NCI-H1105 (cell line): ENCODE measurements at regions not wholly inside any gene's neighbourhood (a gene's known extent, or its start where the extent isn't known, plus 50 kb on each side); places are given as distances from the start of the nearest gene placed in this dataset.
"Not testable (repeated sequence)": the region's sequence is repeated elsewhere in the genome, so short reads cannot be mapped to it uniquely, and the experiment has no call there.

Experiments used
- DNase-seq: peaks from one replicate; lab custom pipeline; 2025; lab: John Stamatoyannopoulos, UW

GRCh38 chr6:147651-148050 is 144.6 kb upstream of the DUSP22 start:
- not testable (repeated sequence) for DNase-seq

GRCh38 chr6:148051-148984 is 144.0 kb upstream of the DUSP22 start:
- DNase-seq: not testable (repeated sequence)

GRCh38 chr6:150147-150546 is 142.1 kb upstream of the DUSP22 start:
- not testable (repeated sequence) for DNase-seq

- DNase-seq: not testable (repeated sequence)
These were observed 139.9 kb upstream of the DUSP22 start for GRCh38 chr6:152436-152835.

- DNase-seq: not testable (repeated sequence)
These were observed 139.3 kb upstream of the DUSP22 start for GRCh38 chr6:153026-153425.

- not testable (repeated sequence) for DNase-seq
These were observed 138.4 kb upstream of the DUSP22 start for GRCh38 chr6:153867-154266.

GRCh38 chr6:154321-155092 is 137.8 kb upstream of the DUSP22 start:
- not testable (repeated sequence) for DNase-seq

- no peak for DNase-seq
These were observed 136.3 kb upstream of the DUSP22 start for GRCh38 chr6:156010-156409.

GRCh38 chr6:156441-157140 is 135.7 kb upstream of the DUSP22 start:
- not testable (repeated sequence) for DNase-seq

- not testable (repeated sequence) for DNase-seq
These were observed 135.1 kb upstream of the DUSP22 start for GRCh38 chr6:157176-157575.

GRCh38 chr6:161657-162056 is 130.6 kb upstream of the DUSP22 start:
- DNase-seq: not testable (repeated sequence)

- DNase-seq: no peak
These were observed 127.6 kb upstream of the DUSP22 start for GRCh38 chr6:164720-165119.

- DNase-seq: no peak
These were observed 127.0 kb upstream of the DUSP22 start for GRCh38 chr6:165263-165662.

GRCh38 chr6:165906-166305 is 126.4 kb upstream of the DUSP22 start:
- DNase-seq: no peak

- DNase-seq: peak; percentile 33
These were observed 123.3 kb upstream of the DUSP22 start for GRCh38 chr6:168865-169455.

GRCh38 chr6:174036-174435 is 118.3 kb upstream of the DUSP22 start:
- DNase-seq: no peak

- DNase-seq: no peak
These were observed 116.6 kb upstream of the DUSP22 start for GRCh38 chr6:175680-176079.

GRCh38 chr6:176766-177165 is 115.5 kb upstream of the DUSP22 start:
- DNase-seq: no peak

- no peak for DNase-seq
These were observed 114.2 kb upstream of the DUSP22 start for GRCh38 chr6:178119-178518.

- not testable (repeated sequence) for DNase-seq
These were observed 113.4 kb upstream of the DUSP22 start for GRCh38 chr6:178929-179328.

GRCh38 chr6:179340-179950 is 112.8 kb upstream of the DUSP22 start:
- no peak for DNase-seq
